HCT116 (cell line): ENCODE measurements at regions not wholly inside any gene's neighbourhood (a gene's known extent, or its start where the extent isn't known, plus 50 kb on each side); places are given as distances from the start of the nearest gene placed in this dataset.

ENCODE experiments used
- ATF3 ChIP-seq: IDR thresholded peaks from 2 replicates; pipeline ENCODE4 v1.6.1; 2012
- CEBPB ChIP-seq: IDR thresholded peaks from 2 replicates; pipeline ENCODE4 v1.6.1; 2012; ENCODE audit warnings: low read depth
- CTCF ChIP-seq, 3 experiments: fragments of 200-600 bp in 1 of 3; sonication (generic) in 1 of 3; IDR thresholded peaks in 2 of 3; conservative IDR thresholded peaks in 1 of 3; 2 replicates each; pipeline ENCODE4 v1.5.1; 2012 to 2017; ENCODE audit warnings: low read depth in 2 of 3, low read length in 2 of 3, antibody characterized with exemption in 1 of 3, borderline replicate concordance in 1 of 3, control low read depth in 1 of 3, mild to moderate bottlenecking in 1 of 3, mixed read lengths in 1 of 3, mixed run types in 1 of 3, moderate library complexity in 1 of 3; ENCODE audit not compliant: insufficient read depth in 1 of 3
- EZH2 ChIP-seq: fragments of 200-600 bp; sonication (generic); IDR thresholded peaks from 2 replicates; pipeline ENCODE4 v1.6.1; 2017; ENCODE audit warnings: antibody characterized with exemption, mixed run types
- EZH2phosphoT487 ChIP-seq: fragments of 200-600 bp; IDR thresholded peaks from 2 replicates; pipeline ENCODE4 v1.6.1; 2018; ENCODE audit warnings: antibody characterized with exemption, borderline replicate concordance
- JUND ChIP-seq: IDR thresholded peaks from 2 replicates; pipeline ENCODE4 v1.6.1; 2012
- POLR2A ChIP-seq: IDR thresholded peaks from 2 replicates; pipeline ENCODE4 v1.7.0; 2011; ENCODE audit warnings: borderline replicate concordance; ENCODE audit not compliant: insufficient read depth, insufficient read length; ENCODE audit errors: extremely low read depth
- POLR2AphosphoS5 ChIP-seq: IDR thresholded peaks from 2 replicates; pipeline ENCODE4 v1.6.1; 2011; ENCODE audit warnings: mild to moderate bottlenecking, low read depth, low read length, moderate library complexity
- SRF ChIP-seq: IDR thresholded peaks from 2 replicates; pipeline ENCODE4 v1.6.1; 2012; ENCODE audit warnings: low read depth

GRCh38 chr15:62957130-62957529 lies 85.4 kb upstream of the TPM1 start:
- TF ChIP-seq EZH2 (no peak), CTCF (IDR thresholded peaks at IDR 0.05 in 2 of 3, conservative IDR thresholded peaks at IDR 0.05 in 1 of 3; ENCODE audit: borderline replicate concordance in 1 of 3, insufficient read depth in 1 of 3, low read depth in 2 of 3, low read length in 2 of 3) (no peak), POLR2A (no peak), ATF3 (no peak), POLR2AphosphoS5 (no peak), SRF (no peak), EZH2phosphoT487 (no peak), JUND (no peak), CEBPB (no peak)
